ENCODE measurements at regions not wholly inside any gene's neighbourhood (a gene's known extent, or its start where the extent isn't known, plus 50 kb on each side); places are given as distances from the start of the nearest gene placed in this dataset.

DNA sequence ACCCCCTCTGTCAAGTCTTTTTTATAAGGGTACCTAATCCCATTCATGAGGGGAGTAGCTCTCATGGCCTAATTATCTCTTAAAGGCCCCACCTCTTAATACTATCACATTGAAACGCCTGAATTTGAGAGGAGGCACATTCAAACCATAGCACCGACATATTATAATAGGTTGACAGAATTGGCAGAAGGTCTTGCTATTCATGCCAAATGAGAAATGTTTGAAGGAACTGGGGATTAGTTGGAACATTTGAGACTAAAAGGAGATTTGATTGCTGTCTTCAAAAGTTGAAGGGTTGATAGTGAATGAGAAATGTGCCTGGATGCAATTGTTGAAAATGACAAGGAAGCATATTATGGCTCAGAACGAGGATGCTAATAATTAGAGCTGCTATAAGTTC, 331.1 kb downstream of the ATP23 start:
- intact Hi-C loops (cut with micrococcal nuclease): no loop called here
- no peak for DNase-seq (ENCODE audit: low spot score)
- no peaks in the 10 kb centered on the region for H3K27me3 Mint-ChIP-seq (ENCODE audit: low read depth)

DNA sequence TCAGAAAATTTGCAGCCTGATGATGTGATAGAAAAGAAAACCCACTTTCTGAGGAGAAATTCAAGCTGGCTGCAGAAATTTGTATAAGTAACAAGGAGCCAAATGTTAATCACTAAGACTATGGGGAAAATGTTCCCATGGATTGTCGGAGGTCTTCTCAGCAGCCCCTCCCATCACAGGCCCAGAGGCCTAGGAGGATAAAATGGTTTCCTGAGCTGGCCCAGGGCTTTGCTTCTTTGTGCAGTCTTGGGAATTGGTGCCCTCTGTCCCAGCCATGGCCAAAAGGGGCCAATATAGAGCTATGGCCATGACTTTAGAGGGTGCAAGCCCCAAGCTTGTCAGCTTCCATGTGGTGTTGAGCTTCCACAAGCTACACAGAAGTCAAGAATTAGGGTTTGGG, 335.9 kb downstream of the ATP23 start:
- H3K4me1 Mint-ChIP-seq (ENCODE audit: low read depth): no peaks in the 10 kb centered on the region

More for the DNA sequence above, 331.1 kb downstream of the ATP23 start:
- Mint-ChIP-seq H3K36me3 (ENCODE audit: low read depth) (no peaks in the 10 kb centered on the region), H3K4me3 (ENCODE audit: low read depth) (no peak overlapping the region), H3K9me3 (peaks cover 13% of the 10 kb centered on the region), H3K4me1 (ENCODE audit: low read depth) (no peaks in the 10 kb centered on the region), H3K27ac (no peak overlapping the region)

DNA sequence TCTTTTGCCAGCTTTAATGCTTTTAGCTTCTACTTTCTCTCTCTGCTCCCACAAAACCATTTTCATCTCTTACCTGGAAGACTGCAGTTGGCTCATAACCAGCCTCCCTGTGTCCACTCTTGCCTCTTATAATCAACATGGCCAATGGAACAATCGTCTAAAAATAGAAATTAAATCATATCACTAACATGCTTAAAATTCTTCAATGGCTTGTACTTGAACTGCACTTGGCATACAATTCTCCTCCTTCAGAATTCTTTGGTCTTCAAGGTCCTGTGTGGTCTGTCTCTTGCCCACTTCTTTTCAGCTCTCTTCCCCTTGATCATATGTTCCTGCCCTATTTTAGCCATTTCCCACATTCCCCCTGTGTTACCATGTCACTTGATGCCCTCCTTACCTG, 342.2 kb downstream of the ATP23 start:
- no peak for DNase-seq (ENCODE audit: low spot score)
- intact Hi-C loops (cut with micrococcal nuclease): no loop called here
- Mint-ChIP-seq H3K4me3 (ENCODE audit: low read depth) (no peak overlapping the region), H3K27ac (no peak overlapping the region), H3K9me3 (peaks cover 5% of the 10 kb centered on the region), H3K27me3 (ENCODE audit: low read depth) (no peaks in the 10 kb centered on the region), H3K4me1 (ENCODE audit: low read depth) (no peaks in the 10 kb centered on the region), H3K36me3 (ENCODE audit: low read depth) (no peaks in the 10 kb centered on the region)

More for the DNA sequence above, 335.9 kb downstream of the ATP23 start:
- Mint-ChIP-seq H3K27me3 (ENCODE audit: low read depth) (no peaks in the 10 kb centered on the region), H3K4me3 (ENCODE audit: low read depth) (no peak overlapping the region), H3K9me3 (peaks cover 22% of the 10 kb centered on the region), H3K27ac (no peak overlapping the region), H3K36me3 (ENCODE audit: low read depth) (no peaks in the 10 kb centered on the region)
- intact Hi-C loops (cut with micrococcal nuclease): no loop called here
- no peak for DNase-seq (ENCODE audit: low spot score)

GRCh38 chr12:58285551-58285950, 344.2 kb downstream of the ATP23 start:
- no peaks in the 10 kb centered on the region for H3K9me3 Mint-ChIP-seq
- no peaks in the 10 kb centered on the region for H3K36me3 Mint-ChIP-seq (ENCODE audit: low read depth)
- intact Hi-C loops (cut with micrococcal nuclease): no loop called here
- no peak for DNase-seq (ENCODE audit: low spot score)
- H3K4me1 Mint-ChIP-seq (ENCODE audit: low read depth): no peaks in the 10 kb centered on the region
- no peak overlapping the region for H3K4me3 Mint-ChIP-seq (ENCODE audit: low read depth)
- H3K27me3 Mint-ChIP-seq (ENCODE audit: low read depth): no peaks in the 10 kb centered on the region
- H3K27ac Mint-ChIP-seq: no peak overlapping the region

DNA sequence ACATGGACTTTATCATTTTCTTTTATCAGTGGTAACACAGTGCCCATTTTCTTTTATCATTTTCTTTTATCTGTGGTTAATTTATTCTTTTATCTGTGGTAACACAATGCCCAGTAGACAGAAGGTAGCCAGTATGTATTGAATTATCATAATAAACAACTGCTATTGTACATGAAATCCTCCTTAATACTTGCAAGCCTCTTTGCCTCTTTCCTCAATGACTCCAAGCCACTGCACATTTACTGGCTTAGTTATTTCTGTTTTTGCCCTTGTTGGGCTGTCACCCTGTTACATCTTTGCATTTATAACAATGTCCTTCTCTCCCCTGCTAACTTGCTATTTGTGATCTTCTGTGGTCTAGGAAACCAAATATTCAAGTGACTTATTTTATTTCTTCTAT, 345.0 kb downstream of the ATP23 start:
- no peaks in the 10 kb centered on the region for H3K4me1 Mint-ChIP-seq (ENCODE audit: low read depth)
- intact Hi-C loops (cut with micrococcal nuclease): no loop called here
- no peaks in the 10 kb centered on the region for H3K36me3 Mint-ChIP-seq (ENCODE audit: low read depth)
- H3K4me3 Mint-ChIP-seq (ENCODE audit: low read depth): no peak overlapping the region
- H3K27ac Mint-ChIP-seq: no peak overlapping the region
- H3K27me3 Mint-ChIP-seq (ENCODE audit: low read depth): no peaks in the 10 kb centered on the region
- DNase-seq (ENCODE audit: low spot score): no peak
- no peaks in the 10 kb centered on the region for H3K9me3 Mint-ChIP-seq

GRCh38 chr12:58288190-58288589, 346.8 kb downstream of the ATP23 start:
- H3K27me3 Mint-ChIP-seq (ENCODE audit: low read depth): no peaks in the 10 kb centered on the region
- intact Hi-C loops (cut with micrococcal nuclease): no loop called here

GRCh38 chr12:58291106-58291505, 349.7 kb downstream of the ATP23 start:
- Mint-ChIP-seq H3K27ac (no peak overlapping the region), H3K36me3 (ENCODE audit: low read depth) (no peaks in the 10 kb centered on the region), H3K27me3 (ENCODE audit: low read depth) (no peaks in the 10 kb centered on the region), H3K9me3 (no peaks in the 10 kb centered on the region), H3K4me1 (ENCODE audit: low read depth) (no peaks in the 10 kb centered on the region), H3K4me3 (ENCODE audit: low read depth) (no peak overlapping the region)
- no peak for DNase-seq (ENCODE audit: low spot score)
- intact Hi-C loops (cut with micrococcal nuclease): no loop called here

More at GRCh38 chr12:58288190-58288589, 346.8 kb downstream of the ATP23 start:
- no peak for DNase-seq (ENCODE audit: low spot score)
- Mint-ChIP-seq H3K36me3 (ENCODE audit: low read depth) (no peaks in the 10 kb centered on the region), H3K4me3 (ENCODE audit: low read depth) (no peak overlapping the region), H3K4me1 (ENCODE audit: low read depth) (no peaks in the 10 kb centered on the region), H3K27ac (no peak overlapping the region), H3K9me3 (no peaks in the 10 kb centered on the region)

DNA sequence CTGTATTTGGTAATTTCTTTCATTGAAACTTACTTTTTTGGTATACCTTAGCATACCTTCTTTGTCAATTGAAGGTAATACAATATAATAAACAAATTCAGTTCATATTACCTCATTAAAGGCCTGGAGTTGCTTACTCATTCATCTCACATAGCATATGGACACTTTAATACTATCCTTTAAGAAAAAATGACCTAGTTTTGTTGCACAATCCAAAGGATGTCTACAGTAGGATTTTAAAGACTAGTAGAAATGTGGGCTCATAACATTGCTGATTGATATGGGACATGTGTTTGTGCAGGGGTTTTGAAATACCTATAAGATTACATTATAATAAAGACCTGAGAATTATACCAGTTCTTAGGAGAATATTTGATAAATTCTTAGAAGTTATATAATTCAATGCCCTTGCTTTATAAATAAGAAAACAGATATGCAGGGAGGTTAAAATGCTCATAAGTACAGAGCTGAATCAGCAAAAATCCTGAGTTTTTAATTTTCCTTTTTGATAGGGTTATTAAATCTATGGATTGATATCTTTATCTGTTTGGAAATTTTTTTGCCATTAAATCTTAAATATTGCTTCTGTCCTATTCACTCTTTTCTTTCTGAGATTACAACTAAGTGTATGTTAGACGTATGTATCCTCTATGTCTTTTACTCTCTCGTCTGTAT, 352.1 kb downstream of the ATP23 start:
- H3K4me1 Mint-ChIP-seq (ENCODE audit: low read depth): no peaks in the 10 kb centered on the region
- no peaks in the 10 kb centered on the region for H3K27me3 Mint-ChIP-seq (ENCODE audit: low read depth)
- no peak overlapping the region for H3K27ac Mint-ChIP-seq
- no peak for DNase-seq (ENCODE audit: low spot score)
- intact Hi-C loops (cut with micrococcal nuclease): no loop called here
- no peaks in the 10 kb centered on the region for H3K9me3 Mint-ChIP-seq
- no peaks in the 10 kb centered on the region for H3K36me3 Mint-ChIP-seq (ENCODE audit: low read depth)
- H3K4me3 Mint-ChIP-seq (ENCODE audit: low read depth): no peak overlapping the region

GRCh38 chr12:58295268-58295667, 353.9 kb downstream of the ATP23 start:
- no peaks in the 10 kb centered on the region for H3K4me1 Mint-ChIP-seq (ENCODE audit: low read depth)
- no peak overlapping the region for H3K4me3 Mint-ChIP-seq (ENCODE audit: low read depth)
- DNase-seq (ENCODE audit: low spot score): no peak
- no peaks in the 10 kb centered on the region for H3K9me3 Mint-ChIP-seq
- intact Hi-C loops (cut with micrococcal nuclease): no loop called here
- no peak overlapping the region for H3K27ac Mint-ChIP-seq
- H3K36me3 Mint-ChIP-seq (ENCODE audit: low read depth): no peaks in the 10 kb centered on the region
- no peaks in the 10 kb centered on the region for H3K27me3 Mint-ChIP-seq (ENCODE audit: low read depth)

DNA sequence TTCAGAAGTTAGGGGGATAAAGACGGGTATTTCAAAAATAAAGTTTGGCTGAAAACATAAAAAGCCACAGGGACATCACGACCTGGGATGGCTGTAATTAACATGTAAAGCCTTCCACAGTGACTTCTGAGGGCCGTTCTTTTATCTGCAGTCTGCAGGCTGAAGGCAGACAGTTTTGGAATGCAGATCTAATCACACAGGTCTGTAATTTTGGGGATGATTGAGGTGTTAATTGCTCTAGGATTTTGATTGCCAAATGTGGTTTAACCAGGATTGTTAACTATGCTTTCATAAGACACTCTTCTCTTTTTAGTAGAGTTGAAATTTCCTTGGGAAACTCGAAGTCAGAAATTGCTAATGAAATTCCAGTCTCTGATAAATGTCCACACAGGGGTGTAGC, 355.5 kb downstream of the ATP23 start:
- no peaks in the 10 kb centered on the region for H3K27me3 Mint-ChIP-seq (ENCODE audit: low read depth)
- no peak overlapping the region for H3K27ac Mint-ChIP-seq
- no peaks in the 10 kb centered on the region for H3K36me3 Mint-ChIP-seq (ENCODE audit: low read depth)
- H3K9me3 Mint-ChIP-seq: no peaks in the 10 kb centered on the region
- H3K4me1 Mint-ChIP-seq (ENCODE audit: low read depth): no peaks in the 10 kb centered on the region
- H3K4me3 Mint-ChIP-seq (ENCODE audit: low read depth): no peak overlapping the region
- intact Hi-C loops (cut with micrococcal nuclease): no loop called here
- no peak for DNase-seq (ENCODE audit: low spot score)

DNA sequence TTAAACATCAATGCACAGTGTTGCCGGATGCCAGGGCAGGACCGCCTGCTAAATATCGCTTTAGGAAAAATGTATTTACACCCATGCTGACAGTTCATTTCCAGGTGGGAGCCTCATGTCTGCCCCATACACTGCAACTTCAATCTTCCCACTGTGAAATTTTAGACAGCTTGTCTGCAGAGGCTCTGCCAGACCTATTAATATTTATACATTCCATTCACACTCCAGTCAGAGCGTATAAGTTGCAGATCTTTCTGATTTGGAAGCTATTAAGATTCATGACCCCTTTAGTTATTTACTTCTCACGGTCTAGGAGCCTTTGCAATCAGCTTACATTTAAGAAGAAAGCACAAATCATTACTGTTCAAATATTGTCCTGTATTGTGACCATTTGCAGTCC, 357.4 kb downstream of the ATP23 start:
- Mint-ChIP-seq H3K4me1 (ENCODE audit: low read depth) (no peaks in the 10 kb centered on the region), H3K9me3 (no peaks in the 10 kb centered on the region), H3K27me3 (ENCODE audit: low read depth) (no peaks in the 10 kb centered on the region), H3K4me3 (ENCODE audit: low read depth) (no peak overlapping the region), H3K27ac (no peak overlapping the region), H3K36me3 (ENCODE audit: low read depth) (no peaks in the 10 kb centered on the region)
- DNase-seq (ENCODE audit: low spot score): no peak
- intact Hi-C loops (cut with micrococcal nuclease): no loop called here

- no peak for DNase-seq (ENCODE audit: low spot score)
- no peak overlapping the region for H3K4me3 Mint-ChIP-seq (ENCODE audit: low read depth)
- H3K27ac Mint-ChIP-seq: no peak overlapping the region
- intact Hi-C loops (cut with micrococcal nuclease): no loop called here
- H3K4me1 Mint-ChIP-seq (ENCODE audit: low read depth): no peaks in the 10 kb centered on the region
- no peaks in the 10 kb centered on the region for H3K27me3 Mint-ChIP-seq (ENCODE audit: low read depth)
- H3K36me3 Mint-ChIP-seq (ENCODE audit: low read depth): no peaks in the 10 kb centered on the region
- H3K9me3 Mint-ChIP-seq: no peaks in the 10 kb centered on the region
These were observed 358.0 kb downstream of the ATP23 start for GRCh38 chr12:58299371-58299770.

DNA sequence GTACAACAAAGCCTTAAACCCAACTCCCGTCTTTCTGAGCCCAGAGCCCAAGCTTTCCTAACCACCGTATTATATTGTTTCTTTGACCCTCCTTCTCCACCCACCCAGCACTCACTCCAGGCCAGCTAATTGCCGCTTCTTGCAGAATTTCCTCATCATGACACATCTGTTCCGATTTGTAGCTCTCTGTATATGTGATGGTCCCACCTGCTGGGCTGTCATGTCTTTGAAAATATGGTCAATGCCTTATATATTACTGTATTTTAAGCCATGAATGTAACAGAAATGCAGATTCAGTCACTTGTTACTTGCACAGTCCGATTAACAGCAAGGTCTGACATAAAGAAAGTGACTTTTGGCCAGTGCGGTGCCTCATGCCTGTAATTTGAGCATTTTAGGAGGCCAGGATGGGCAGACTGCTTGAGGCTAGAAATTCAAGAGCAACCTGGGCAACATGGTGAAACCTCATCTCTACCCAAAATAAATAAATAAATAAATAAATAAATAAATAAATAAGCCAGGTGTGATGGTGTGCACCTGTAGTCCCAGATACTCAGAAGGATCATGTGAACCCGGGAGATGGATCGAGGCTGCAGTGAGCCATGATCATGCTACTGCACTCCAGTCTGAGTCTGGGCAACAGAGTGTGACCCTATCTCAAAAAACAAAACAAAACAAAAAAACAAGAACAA, 359.8 kb downstream of the ATP23 start:
- H3K9me3 Mint-ChIP-seq: no peaks in the 10 kb centered on the region
- no peak for DNase-seq (ENCODE audit: low spot score)
- no peaks in the 10 kb centered on the region for H3K36me3 Mint-ChIP-seq (ENCODE audit: low read depth)
- no peaks in the 10 kb centered on the region for H3K27me3 Mint-ChIP-seq (ENCODE audit: low read depth)
- no peak overlapping the region for H3K4me3 Mint-ChIP-seq (ENCODE audit: low read depth)
- H3K27ac Mint-ChIP-seq: no peak overlapping the region
- intact Hi-C loops (cut with micrococcal nuclease): no loop called here
- no peaks in the 10 kb centered on the region for H3K4me1 Mint-ChIP-seq (ENCODE audit: low read depth)

Data from activated T-helper 2 cell treated with anti-CD3 and anti-CD28 coated beads, Interferon-gamma antibody, Interleukin-2, Interleukin-4, amounts not matched to agents 10 μg/mL and 5 μg/mL and 100 μg/mL, durations not matched to agents 14 hours and 24 hours and 36 hours (primary cell).